Glutamatergic neuron (in vitro differentiated cells): ENCODE measurements at regions not wholly inside any gene's neighbourhood (a gene's known extent, or its start where the extent isn't known, plus 50 kb on each side); places are given as distances from the start of the nearest gene placed in this dataset.

Experiments used
- DNase-seq: peaks from one replicate; pipeline ENCODE4 v3.0.0; 2022
- H3K27ac Mint-ChIP-seq: one replicate; pipeline ENCODE4 v1.8.0; 2020; ENCODE audit warnings: mild to moderate bottlenecking, mixed read lengths, inconsistent platforms; ENCODE audit not compliant: unreplicated experiment
- H3K27me3 Mint-ChIP-seq: one replicate; pipeline ENCODE4 v1.8.0; 2020; ENCODE audit warnings: mild to moderate bottlenecking, moderate library complexity, mixed read lengths, inconsistent platforms; ENCODE audit not compliant: unreplicated experiment
- H3K36me3 Mint-ChIP-seq: one replicate; pipeline ENCODE4 v1.8.0; 2020; ENCODE audit warnings: mild to moderate bottlenecking, mixed read lengths, inconsistent platforms; ENCODE audit not compliant: unreplicated experiment
- H3K4me1 Mint-ChIP-seq: one replicate; pipeline ENCODE4 v1.8.0; 2020; ENCODE audit warnings: mild to moderate bottlenecking, low read depth, mixed read lengths, inconsistent platforms; ENCODE audit not compliant: unreplicated experiment
- H3K4me3 Mint-ChIP-seq: one replicate; pipeline ENCODE4 v1.8.0; 2020; ENCODE audit warnings: mild to moderate bottlenecking, mixed read lengths, inconsistent platforms; ENCODE audit not compliant: unreplicated experiment
- H3K9me3 Mint-ChIP-seq: one replicate; pipeline ENCODE4 v1.8.0; 2020; ENCODE audit warnings: mild to moderate bottlenecking, moderate library complexity, mixed read lengths, inconsistent platforms; ENCODE audit not compliant: unreplicated experiment
- TF ChIP-seq, protein P1 (sequence below): fragments of 200-600 bp; sonication (generic); IDR thresholded peaks from one replicate; pipeline ENCODE4 v1.5.0; 2021; ENCODE audit not compliant: partially characterized antibody, unreplicated experiment

DNA sequence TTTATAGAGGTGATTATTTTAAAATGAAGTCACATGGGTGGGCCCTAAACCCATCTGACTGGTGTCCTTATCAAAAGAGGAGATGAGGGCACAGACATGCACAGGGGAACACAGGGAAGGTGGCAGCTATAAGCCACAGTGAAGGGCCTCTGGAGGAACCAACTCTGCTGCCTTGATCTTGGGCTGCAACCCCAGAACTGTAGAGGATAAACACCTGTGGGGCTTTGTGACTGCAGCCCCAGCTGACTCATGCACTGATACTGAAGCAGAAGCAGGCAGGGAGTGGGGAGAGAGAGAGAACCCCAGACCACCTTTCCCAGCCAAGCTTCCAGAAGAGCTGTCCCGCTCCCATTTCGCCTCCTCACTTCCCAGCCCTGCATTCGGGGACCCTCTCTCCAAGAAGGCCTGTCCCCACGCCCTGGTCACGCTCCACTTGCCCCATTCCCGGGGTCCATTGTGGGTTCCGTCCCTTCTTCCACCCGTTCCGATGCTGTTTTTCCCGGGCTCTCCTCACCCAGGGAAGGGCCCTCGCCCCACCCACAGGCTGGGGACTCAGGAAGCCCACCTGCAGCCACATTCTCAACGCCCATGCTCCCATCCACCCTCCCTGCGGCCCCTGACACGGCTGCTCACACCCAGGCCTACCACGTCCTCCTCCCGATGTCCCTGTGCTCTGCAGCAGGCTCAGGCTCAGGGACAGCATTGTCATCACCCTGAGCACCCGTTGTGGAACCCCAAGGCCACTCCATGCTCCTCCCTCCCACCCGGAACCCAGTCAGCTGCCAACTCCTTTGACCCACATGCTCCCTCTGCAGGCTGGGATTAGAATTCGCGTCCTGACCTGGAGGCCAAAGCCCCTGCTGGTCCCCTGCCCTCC is 90.8 kb upstream of the SHANK2 start:
- Mint-ChIP-seq H3K27ac (no peak overlapping the region), H3K4me3 (no peak overlapping the region), H3K27me3 (peaks cover 11% of the 10 kb centered on the region), H3K4me1 (peaks cover 6% of the 10 kb centered on the region), H3K9me3 (peaks cover 2% of the 10 kb centered on the region), H3K36me3 (no peaks in the 10 kb centered on the region)
- peak; percentile 58 for DNase-seq
- TF ChIP-seq, protein P1, sequence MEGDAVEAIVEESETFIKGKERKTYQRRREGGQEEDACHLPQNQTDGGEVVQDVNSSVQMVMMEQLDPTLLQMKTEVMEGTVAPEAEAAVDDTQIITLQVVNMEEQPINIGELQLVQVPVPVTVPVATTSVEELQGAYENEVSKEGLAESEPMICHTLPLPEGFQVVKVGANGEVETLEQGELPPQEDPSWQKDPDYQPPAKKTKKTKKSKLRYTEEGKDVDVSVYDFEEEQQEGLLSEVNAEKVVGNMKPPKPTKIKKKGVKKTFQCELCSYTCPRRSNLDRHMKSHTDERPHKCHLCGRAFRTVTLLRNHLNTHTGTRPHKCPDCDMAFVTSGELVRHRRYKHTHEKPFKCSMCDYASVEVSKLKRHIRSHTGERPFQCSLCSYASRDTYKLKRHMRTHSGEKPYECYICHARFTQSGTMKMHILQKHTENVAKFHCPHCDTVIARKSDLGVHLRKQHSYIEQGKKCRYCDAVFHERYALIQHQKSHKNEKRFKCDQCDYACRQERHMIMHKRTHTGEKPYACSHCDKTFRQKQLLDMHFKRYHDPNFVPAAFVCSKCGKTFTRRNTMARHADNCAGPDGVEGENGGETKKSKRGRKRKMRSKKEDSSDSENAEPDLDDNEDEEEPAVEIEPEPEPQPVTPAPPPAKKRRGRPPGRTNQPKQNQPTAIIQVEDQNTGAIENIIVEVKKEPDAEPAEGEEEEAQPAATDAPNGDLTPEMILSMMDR: peak; percentile 52

DNA sequence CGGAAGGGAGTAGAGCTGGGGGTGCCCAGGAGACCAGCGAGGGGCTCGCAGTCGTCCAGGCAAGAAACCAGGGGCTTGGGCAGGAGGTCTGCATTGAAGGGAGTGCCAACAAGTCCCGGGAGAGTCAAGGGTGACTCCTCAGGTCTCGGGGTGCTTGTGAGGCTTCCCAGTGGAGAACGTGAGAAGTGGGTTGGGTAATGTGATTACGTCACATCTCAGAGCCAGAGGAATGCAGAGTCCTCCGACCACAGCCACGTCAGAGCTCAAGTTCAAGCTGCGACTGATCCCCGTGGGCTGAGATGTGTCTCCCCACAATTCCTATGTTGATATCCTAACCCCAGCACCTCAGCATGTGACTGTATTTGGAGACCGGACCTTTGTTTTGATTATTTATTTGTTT is 89.7 kb upstream of the SHANK2 start:
- TF ChIP-seq, protein P1: no peak
- no peak overlapping the region for H3K27ac Mint-ChIP-seq
- peaks cover 6% of the 10 kb centered on the region for H3K4me1 Mint-ChIP-seq
- H3K27me3 Mint-ChIP-seq: peaks cover 9% of the 10 kb centered on the region
- no peaks in the 10 kb centered on the region for H3K36me3 Mint-ChIP-seq
- peaks cover 3% of the 10 kb centered on the region for H3K9me3 Mint-ChIP-seq
- DNase-seq: no peak
- no peak overlapping the region for H3K4me3 Mint-ChIP-seq

DNA sequence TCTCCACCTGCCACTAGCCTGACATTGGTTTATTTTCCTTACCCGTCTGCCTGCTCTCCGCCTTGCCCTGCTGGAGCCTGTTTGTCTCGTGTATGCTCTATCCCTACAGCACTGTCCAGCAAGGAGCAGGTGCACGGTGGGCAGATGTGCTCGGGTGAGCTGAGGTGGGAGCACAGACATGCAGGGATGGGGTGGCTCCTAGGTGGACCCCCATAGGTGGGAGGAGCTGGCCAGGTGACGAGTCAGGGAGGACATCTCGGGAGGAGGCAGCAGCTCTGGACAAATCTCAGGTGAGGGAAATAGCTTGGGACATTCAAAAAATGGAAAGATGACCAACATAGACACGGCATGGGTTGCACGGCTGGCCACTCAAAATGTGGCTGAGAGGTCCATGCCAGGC is 89.2 kb upstream of the SHANK2 start:
- peaks cover 9% of the 10 kb centered on the region for H3K27me3 Mint-ChIP-seq
- TF ChIP-seq, protein P1: no peak

DNA sequence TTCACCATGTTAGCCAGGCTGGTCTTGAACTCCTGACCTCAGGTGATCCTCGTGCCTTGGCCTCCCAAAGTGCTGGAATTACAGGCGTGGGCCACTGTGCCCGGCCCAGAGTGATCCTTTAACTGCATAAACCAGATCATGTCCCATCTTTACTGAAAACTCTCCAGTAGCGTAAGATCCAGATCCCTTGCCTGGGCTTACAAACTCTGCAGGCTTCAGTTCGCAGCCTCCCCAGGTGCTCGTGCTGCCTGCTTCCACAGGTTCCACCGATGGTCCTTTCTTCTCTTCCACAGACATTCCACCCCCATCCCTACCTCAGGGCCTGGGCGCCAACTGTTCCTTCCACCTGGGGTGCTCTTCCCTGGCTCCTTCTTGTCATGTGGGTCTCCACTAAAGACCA is 88.8 kb upstream of the SHANK2 start:
- Mint-ChIP-seq H3K4me3 (no peak overlapping the region), H3K9me3 (peaks cover 4% of the 10 kb centered on the region), H3K27ac (no peak overlapping the region), H3K4me1 (peaks cover 4% of the 10 kb centered on the region), H3K27me3 (peaks cover 9% of the 10 kb centered on the region), H3K36me3 (no peaks in the 10 kb centered on the region)
- TF ChIP-seq, protein P1: no peak
- DNase-seq: no peak

More for the DNA sequence above, 89.2 kb upstream of the SHANK2 start:
- no peak overlapping the region for H3K4me3 Mint-ChIP-seq
- DNase-seq: no peak
- no peaks in the 10 kb centered on the region for H3K36me3 Mint-ChIP-seq
- H3K4me1 Mint-ChIP-seq: peaks cover 6% of the 10 kb centered on the region
- peaks cover 4% of the 10 kb centered on the region for H3K9me3 Mint-ChIP-seq
- no peak overlapping the region for H3K27ac Mint-ChIP-seq

DNA sequence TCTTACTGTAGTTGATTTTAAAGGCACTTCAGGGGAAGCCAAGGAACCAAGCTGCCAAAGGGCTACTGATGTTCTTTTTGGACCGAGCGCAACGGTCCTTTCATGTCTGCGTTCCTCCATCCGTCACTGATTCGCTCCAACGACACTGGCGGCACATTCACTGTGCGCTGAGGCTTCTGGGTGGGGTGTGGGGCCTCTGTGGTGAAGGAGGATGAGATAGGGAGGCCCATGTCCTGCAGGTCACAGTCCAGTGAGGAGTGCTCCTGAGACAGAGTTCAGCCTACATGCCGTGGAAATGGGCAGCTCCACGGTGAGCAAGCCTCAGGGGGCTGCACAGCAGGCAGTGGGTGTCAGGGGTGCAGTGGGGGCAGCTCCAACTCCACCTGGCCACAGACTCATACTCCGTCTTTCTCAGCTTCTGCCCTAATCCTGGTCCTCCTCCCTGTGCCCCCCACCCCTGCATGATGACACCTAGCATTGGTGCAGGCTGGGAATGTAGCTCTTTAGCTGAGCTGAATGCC is 87.8 kb upstream of the SHANK2 start:
- no peaks in the 10 kb centered on the region for H3K36me3 Mint-ChIP-seq
- no peak overlapping the region for H3K27ac Mint-ChIP-seq
- H3K9me3 Mint-ChIP-seq: peaks cover 4% of the 10 kb centered on the region
- peaks cover 9% of the 10 kb centered on the region for H3K27me3 Mint-ChIP-seq
- no peak overlapping the region for H3K4me3 Mint-ChIP-seq
- no peak for DNase-seq
- no peaks in the 10 kb centered on the region for H3K4me1 Mint-ChIP-seq
- TF ChIP-seq, protein P1: no peak
